HG03354 (cell line): ENCODE measurements at regions not wholly inside any gene's neighbourhood (a gene's known extent, or its start where the extent isn't known, plus 50 kb on each side); places are given as distances from the start of the nearest gene placed in this dataset.
A peak's percentile ranks its signal among the peaks of the same experiment; 100 is the strongest.
"Not testable (repeated sequence)": the region's sequence is repeated elsewhere in the genome, so short reads cannot be mapped to it uniquely, and the experiment has no call there.

Source experiments
- ATAC-seq: cut with Tn5 transposase; IDR thresholded peaks from one replicate; pipeline ENCODE4 v1.9.1; 2021; ENCODE audit warnings: mild to moderate bottlenecking; ENCODE audit not compliant: unreplicated experiment, poor library complexity, severe bottlenecking

- ATAC-seq, result no peak
Measured at GRCh38 chr9:22215521-22215920, 206.4 kb upstream of the CDKN2B start.

- no peak for ATAC-seq
Measured at GRCh38 chr9:22216730-22217172, 207.6 kb upstream of the CDKN2B start.

- no peak for ATAC-seq
Measured at GRCh38 chr9:22217254-22217653, 208.1 kb upstream of the CDKN2B start.

- not testable (repeated sequence) for ATAC-seq
Measured at GRCh38 chr9:22225856-22226255, 216.8 kb upstream of the CDKN2B start.

GRCh38 chr9:22227986-22228385, 218.6 kb upstream of the DMRTA1 start:
- ATAC-seq, result no peak

GRCh38 chr9:22228542-22228941, 218.1 kb upstream of the DMRTA1 start:
- ATAC-seq, result no peak

GRCh38 chr9:22229069-22229468, 217.6 kb upstream of the DMRTA1 start:
- ATAC-seq, result no peak

- not testable (repeated sequence) for ATAC-seq
Measured at GRCh38 chr9:22231309-22231708, 215.3 kb upstream of the DMRTA1 start.

- ATAC-seq, result no peak
Measured at GRCh38 chr9:22232971-22233370, 213.7 kb upstream of the DMRTA1 start.

GRCh38 chr9:22237497-22238363, 208.9 kb upstream of the DMRTA1 start:
- no peak for ATAC-seq

- ATAC-seq, result no peak
Measured at GRCh38 chr9:22238809-22239684, 207.6 kb upstream of the DMRTA1 start.

GRCh38 chr9:22240619-22241018, 206.0 kb upstream of the DMRTA1 start:
- ATAC-seq, result peak; percentile 77

GRCh38 chr9:22241024-22241423, 205.6 kb upstream of the DMRTA1 start:
- no peak for ATAC-seq

- ATAC-seq, result no peak
Measured at GRCh38 chr9:22241611-22242010, 205.0 kb upstream of the DMRTA1 start.

- ATAC-seq, result peak; percentile 65
Measured at GRCh38 chr9:22244139-22245011, 202.2 kb upstream of the DMRTA1 start.

GRCh38 chr9:22255337-22255736, 191.3 kb upstream of the DMRTA1 start:
- ATAC-seq, result no peak

- no peak for ATAC-seq
Measured at GRCh38 chr9:22256381-22256780, 190.2 kb upstream of the DMRTA1 start.

GRCh38 chr9:22257026-22257816, 189.4 kb upstream of the DMRTA1 start:
- no peak for ATAC-seq

GRCh38 chr9:22265038-22265437, 181.6 kb upstream of the DMRTA1 start:
- ATAC-seq, result no peak
